Sigmoid colon (tissue), 3 donors: ENCODE measurements at regions not wholly inside any gene's neighbourhood (a gene's known extent, or its start where the extent isn't known, plus 50 kb on each side); places are given as distances from the start of the nearest gene placed in this dataset.
"Not testable (repeated sequence)": the region's sequence is repeated elsewhere in the genome, so short reads cannot be mapped to it uniquely, and the experiment has no call there.

Experiments
- CTCF ChIP-seq, 4 experiments: fragments of 450-650 bp in 3 of 4; fragments of 200-600 bp in 1 of 4; IDR thresholded peaks; one replicate each; pipeline ENCODE4 v1.5.1; 2016 to 2019; ENCODE audit warnings: antibody characterized with exemption in 4 of 4, mild to moderate bottlenecking in 3 of 4, moderate library complexity in 2 of 4
- POLR2A ChIP-seq, 2 donors: fragments of 450-650 bp; IDR thresholded peaks; one replicate each; pipeline ENCODE4 v1.6.1; 2016; ENCODE audit warnings: antibody characterized with exemption in 2 of 2, mild to moderate bottlenecking in 2 of 2, moderate library complexity in 2 of 2

- TF ChIP-seq POLR2A, CTCF (IDR thresholded peaks at IDR 0.05): not testable (repeated sequence)
These were observed 102.6 kb upstream of the SKOR2 start for GRCh38 chr18:47354061-47354460.
